HepG2 (cell line): ENCODE measurements at regions not wholly inside any gene's neighbourhood (a gene's known extent, or its start where the extent isn't known, plus 50 kb on each side); places are given as distances from the start of the nearest gene placed in this dataset.

Experiments used
- ATAC-seq: fragments of 200-7000 bp; cut with Tn5 transposase; 3 replicates; pipeline ENCODE4 v1.9.1; 2020; ENCODE audit warnings: mild to moderate bottlenecking, moderate library complexity
- BruUV-seq: library from RNA; stranded (reverse); fragments of 400-500 nt; replicated peaks from 2 replicates; lab custom pipeline; 2021; lab: Mats Ljungman, UMichigan
- CTCF ChIA-PET: fragments of 300-600 bp; formaldehyde crosslinking; extraction: SDS; loops from one replicate; lab custom pipeline; 2021; ENCODE audit warnings: low total read pairs, inconsistent platforms, low intra/inter-chr PET ratio; lab: Yijun Ruan, JAX
- POLR2A ChIA-PET: fragments of 350-600 bp; sonication (Branson Sonifier 250); formaldehyde crosslinking; loops from one replicate; lab custom pipeline; 2020; ENCODE audit warnings: antibody characterized with exemption, inconsistent platforms; lab: Yijun Ruan, JAX
- DNase-seq: peaks from one replicate; pipeline ENCODE4 v3.0.0-alpha.2; 2015; ENCODE audit warnings: low spot score
- FAIRE-seq: peaks from 3 replicates; lab custom pipeline; 2011; peaks lifted over from hg19 to GRCh38; lab: Jason Lieb, UNC
- H2AFZ ChIP-seq: one replicate; pipeline ENCODE4 v1.6.1; 2011; ENCODE audit warnings: low read length, inconsistent platforms
- H3K27ac ChIP-seq: fragments of 300-600 bp; 3 replicates; pipeline ENCODE4 v1.8.0; 2011; ENCODE audit warnings: mixed run types, mild to moderate bottlenecking, mixed read lengths, low read length, inconsistent platforms; ENCODE audit not compliant: insufficient read depth; ENCODE audit errors: extremely low read length
- H3K27me3 ChIP-seq, 2 experiments: fragments of 200-600 bp in 1 of 2; 2 replicates in 1 of 2; 3 replicates in 1 of 2; pipeline versions ENCODE4 v1.6.0 to v1.8.0; 2011; ENCODE audit warnings: low read length in 2 of 2, mild to moderate bottlenecking in 2 of 2, moderate library complexity in 2 of 2, inconsistent platforms in 1 of 2; ENCODE audit not compliant: insufficient read depth in 2 of 2, control insufficient read depth in 1 of 2
- H3K36me3 ChIP-seq, 2 experiments: fragments of 200-600 bp in 1 of 2; replicated peaks in 1 of 2; 2 replicates in 1 of 2; 3 replicates in 1 of 2; pipeline versions ENCODE4 v1.5.1 to v1.8.0; 2011; ENCODE audit warnings: low read length in 2 of 2, inconsistent platforms in 1 of 2; ENCODE audit not compliant: insufficient read depth in 2 of 2, control insufficient read depth in 1 of 2
- H3K4me1 ChIP-seq: 2 replicates; pipeline ENCODE4 v1.5.1; 2012; ENCODE audit warnings: low read length, inconsistent platforms; ENCODE audit not compliant: insufficient read depth
- H3K4me2 ChIP-seq: 2 replicates; pipeline ENCODE4 v1.6.0; 2011; ENCODE audit warnings: low read depth, low read length, inconsistent platforms
- H3K4me3 ChIP-seq, 3 experiments: fragments of 200-600 bp in 1 of 3; sonication (generic), shearing (Covaris generic) in 1 of 3; replicated peaks in 1 of 3; 2 replicates each; pipeline ENCODE4 v1.5.1; 2011 to 2016; ENCODE audit warnings: low read length in 3 of 3, inconsistent platforms in 2 of 3, low read depth in 2 of 3, mild to moderate bottlenecking in 2 of 3, control low read depth in 1 of 3, mixed read lengths in 1 of 3; ENCODE audit not compliant: insufficient read depth in 1 of 3
- H3K79me2 ChIP-seq: one replicate; pipeline ENCODE4 v1.6.1; 2011; ENCODE audit warnings: low read length, inconsistent platforms; ENCODE audit not compliant: insufficient read depth
- H3K9ac ChIP-seq: 2 replicates; pipeline ENCODE4 v1.6.0; 2011; ENCODE audit warnings: mild to moderate bottlenecking, low read depth, low read length, inconsistent platforms; ENCODE audit not compliant: insufficient read depth
- H3K9me3 ChIP-seq: 2 replicates; pipeline ENCODE4 v1.5.1; 2012; ENCODE audit warnings: mild to moderate bottlenecking, low read length
- H4K20me1 ChIP-seq: 2 replicates; pipeline ENCODE4 v1.6.0; 2011; ENCODE audit warnings: inconsistent platforms, mild to moderate bottlenecking, low read length, moderate library complexity; ENCODE audit not compliant: insufficient read depth
- ETV6 ChIP-seq: sonication (generic); formaldehyde crosslinking; conservative IDR thresholded peaks from 2 replicates; pipeline ENCODE4 v1.4.0; 2020; ENCODE audit warnings: missing genetic modification reagents
- MAFK ChIP-seq, 2 experiments: IDR thresholded peaks in 1 of 2; conservative IDR thresholded peaks in 1 of 2; 2 replicates each; pipeline ENCODE4 v1.6.1; 2011; ENCODE audit warnings: improper control_type of control experiment in 2 of 2, low read length in 2 of 2
- MIER2 ChIP-seq: IDR thresholded peaks from 2 replicates; pipeline ENCODE4 v1.6.1; 2016; ENCODE audit warnings: missing biosample characterization, missing genetic modification reagents
- NFIB ChIP-seq: sonication (generic); formaldehyde crosslinking; IDR thresholded peaks from 2 replicates; pipeline ENCODE4 v1.9.0; 2021; ENCODE audit warnings: missing genetic modification reagents, mild to moderate bottlenecking, borderline replicate concordance
- ZFP36L2 ChIP-seq: sonication (generic); formaldehyde crosslinking; IDR thresholded peaks from 2 replicates; pipeline ENCODE4 v1.4.0; 2020; ENCODE audit warnings: missing genetic modification reagents
- ZNF33B ChIP-seq: sonication (generic); formaldehyde crosslinking; IDR thresholded peaks from 2 replicates; pipeline ENCODE4 v1.5.1; 2020; ENCODE audit warnings: mild to moderate bottlenecking, missing genetic modification reagents
- ZNF432 ChIP-seq: sonication (generic); formaldehyde crosslinking; IDR thresholded peaks from 2 replicates; pipeline ENCODE4 v1.5.0; 2020; ENCODE audit warnings: missing genetic modification reagents, mild to moderate bottlenecking, borderline replicate concordance
- ZNF510 ChIP-seq: sonication (generic); formaldehyde crosslinking; IDR thresholded peaks from 2 replicates; pipeline ENCODE4 v1.4.0; 2020; ENCODE audit warnings: low read depth, mild to moderate bottlenecking, missing genetic modification reagents
- ZNF552 ChIP-seq: sonication (generic); formaldehyde crosslinking; IDR thresholded peaks from 2 replicates; pipeline ENCODE4 v1.9.0; 2022; ENCODE audit warnings: missing genetic modification reagents, mild to moderate bottlenecking, borderline replicate concordance
- WGBS: methylation state at CpG from one replicate; pipeline ENCODE4 v1.1.6; 2017; ENCODE audit warnings: low lambda C conversion rate; 5-methylcytosine and 5-hydroxymethylcytosine counted together
- in situ Hi-C: cut with HindIII; loops from 2 replicates; pipeline ENCODE4 v1.10.0; 2017; ENCODE audit warnings: low pct_unique_long_range_greater_than_20kb; ENCODE audit not compliant: extremely low pct_ligation_motif_present
- intact Hi-C: fragments of 100-400 bp; cut with micrococcal nuclease; formaldehyde crosslinking; loops from one replicate; pipeline ENCODE4 v1.10.0; 2022; ENCODE audit not compliant: unreplicated experiment
- TF ChIP-seq, protein P1 (sequence below): sonication (generic); formaldehyde crosslinking; IDR thresholded peaks from 2 replicates; pipeline ENCODE4 v1.4.0; 2020; ENCODE audit warnings: missing genetic modification reagents

DNA sequence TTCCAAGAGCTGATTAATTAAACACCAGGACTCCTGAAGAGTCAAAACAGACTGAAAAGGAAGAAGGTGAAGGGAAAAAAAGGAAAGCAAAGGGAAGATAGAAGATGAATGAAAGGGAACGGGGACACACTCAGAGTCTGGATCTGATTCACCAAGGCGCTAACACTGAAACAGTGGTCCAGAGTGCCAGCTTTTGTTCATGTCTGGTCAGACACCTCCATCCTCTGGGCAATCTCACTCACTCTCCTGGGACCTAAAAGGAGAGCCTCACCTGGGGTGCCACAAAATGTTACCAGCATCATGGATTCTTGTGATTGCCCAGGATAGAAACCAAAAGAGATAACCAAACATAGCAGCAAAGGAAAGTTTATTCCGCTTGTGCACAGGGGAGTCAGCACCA, 120.3 kb upstream of the AFF2 start:
- intact Hi-C loops (no loop called here), in situ Hi-C loops (no loop called here)
- no peak for FAIRE-seq
- BruUV-seq: no TSS peak
- Histone ChIP-seq H3K4me2 (no peak overlapping the region), H3K36me3 (no peaks in the 10 kb centered on the region), H3K27ac (no peak overlapping the region), H2AFZ (no peak overlapping the region), H3K27me3 (no peaks in the 10 kb centered on the region), H3K4me1 (no peaks in the 10 kb centered on the region), H3K9me3 (peaks cover 6% of the 10 kb centered on the region; the same call in 1 of the 2 replicates), H4K20me1 (no peaks in the 10 kb centered on the region), H3K9ac (no peak overlapping the region), H3K4me3 (no peak overlapping the region), H3K79me2 (no peaks in the 10 kb centered on the region)
- WGBS: 31% methylated on average over 3 of the region's 3 CpGs
- TF ChIP-seq ZFP36L2 (CRISPR knock-in tag) (no peak), ZNF510 (CRISPR knock-in tag) (no peak), ZNF552 (CRISPR knock-in tag) (no peak), NFIB (CRISPR knock-in tag) (no peak), ETV6 (CRISPR knock-in tag) (no peak), MIER2 (CRISPR knock-in tag) (no peak), ZNF432 (CRISPR knock-in tag) (no peak), MAFK (conservative IDR thresholded peaks at IDR 0.05 in 1 of 2, IDR thresholded peaks at IDR 0.05 in 1 of 2; ENCODE audit: low read length in 2 of 2) (no peak), ZNF33B (no peak)
- TF ChIP-seq, protein P1, sequence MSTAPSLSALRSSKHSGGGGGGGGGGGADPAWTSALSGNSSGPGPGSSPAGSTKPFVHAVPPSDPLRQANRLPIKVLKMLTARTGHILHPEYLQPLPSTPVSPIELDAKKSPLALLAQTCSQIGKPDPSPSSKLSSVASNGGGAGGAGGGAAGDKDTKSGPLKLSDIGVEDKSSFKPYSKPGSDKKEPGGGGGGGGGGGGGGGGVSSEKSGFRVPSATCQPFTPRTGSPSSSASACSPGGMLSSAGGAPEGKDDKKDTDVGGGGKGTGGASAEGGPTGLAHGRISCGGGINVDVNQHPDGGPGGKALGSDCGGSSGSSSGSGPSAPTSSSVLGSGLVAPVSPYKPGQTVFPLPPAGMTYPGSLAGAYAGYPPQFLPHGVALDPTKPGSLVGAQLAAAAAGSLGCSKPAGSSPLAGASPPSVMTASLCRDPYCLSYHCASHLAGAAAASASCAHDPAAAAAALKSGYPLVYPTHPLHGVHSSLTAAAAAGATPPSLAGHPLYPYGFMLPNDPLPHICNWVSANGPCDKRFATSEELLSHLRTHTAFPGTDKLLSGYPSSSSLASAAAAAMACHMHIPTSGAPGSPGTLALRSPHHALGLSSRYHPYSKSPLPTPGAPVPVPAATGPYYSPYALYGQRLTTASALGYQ (CRISPR knock-in tag): no peak
- ChIA-PET CTCF (no interaction called here), POLR2A (no interaction called here)
- ATAC-seq: no peak
- DNase-seq: no peak
